Endodermal cell (in vitro differentiated cells): ENCODE measurements at regions not wholly inside any gene's neighbourhood (a gene's known extent, or its start where the extent isn't known, plus 50 kb on each side); places are given as distances from the start of the nearest gene placed in this dataset.

Experiments
- DNase-seq: peaks from one replicate; pipeline ENCODE4 v3.0.0-alpha.2; 2017
- H3K27ac ChIP-seq: 2 replicates; pipeline ENCODE4 v1.5.1; 2013; ENCODE audit warnings: mild to moderate bottlenecking, low read depth, low read length, moderate library complexity
- H3K27me3 ChIP-seq: 2 replicates; pipeline ENCODE4 v1.6.1; 2013; ENCODE audit warnings: mild to moderate bottlenecking, low read length, moderate library complexity; ENCODE audit not compliant: insufficient read depth, control insufficient read depth, poor library complexity, severe bottlenecking
- H3K36me3 ChIP-seq: 2 replicates; pipeline ENCODE4 v1.7.0; 2013; ENCODE audit warnings: mild to moderate bottlenecking, low read length, moderate library complexity; ENCODE audit not compliant: control insufficient read depth, insufficient read depth
- H3K4me1 ChIP-seq: one replicate; pipeline ENCODE4 v1.7.0; 2013; ENCODE audit warnings: low read length; ENCODE audit not compliant: control insufficient read depth, insufficient read depth
- H3K4me3 ChIP-seq: 2 replicates; pipeline ENCODE4 v1.5.1; 2013; ENCODE audit warnings: mild to moderate bottlenecking, low read length, moderate library complexity
- H3K9ac ChIP-seq: 2 replicates; pipeline ENCODE4 v1.6.1; 2013; ENCODE audit warnings: mild to moderate bottlenecking, low read length, moderate library complexity; ENCODE audit not compliant: poor library complexity, severe bottlenecking; ENCODE audit errors: extremely low read depth
- H3K9me3 ChIP-seq: 2 replicates; pipeline ENCODE4 v1.6.1; 2013; ENCODE audit warnings: mild to moderate bottlenecking, low read length, moderate library complexity; ENCODE audit not compliant: control insufficient read depth
- H3K27ac Mint-ChIP-seq: 2 replicates; pipeline ENCODE4 v1.8.0; 2020; ENCODE audit warnings: mixed read lengths
- H3K27me3 Mint-ChIP-seq: 2 replicates; pipeline ENCODE4 v1.8.0; 2021; ENCODE audit warnings: mild to moderate bottlenecking, mixed read lengths; ENCODE audit not compliant: insufficient read depth
- H3K36me3 Mint-ChIP-seq: 2 replicates; pipeline ENCODE4 v1.8.0; 2020; ENCODE audit warnings: low read depth, mixed read lengths
- H3K4me1 Mint-ChIP-seq: 2 replicates; pipeline ENCODE4 v1.8.0; 2020; ENCODE audit warnings: mixed read lengths
- H3K4me3 Mint-ChIP-seq: 2 replicates; pipeline ENCODE4 v1.8.0; 2020; ENCODE audit warnings: mild to moderate bottlenecking, moderate library complexity, mixed read lengths
- H3K9me3 Mint-ChIP-seq: 2 replicates; pipeline ENCODE4 v1.8.0; 2020; ENCODE audit warnings: mild to moderate bottlenecking, mixed read lengths
- CTCF ChIP-seq: fragments of 200-600 bp; sonication (generic); conservative IDR thresholded peaks from 2 replicates; pipeline ENCODE4 v1.5.0; 2021; ENCODE audit warnings: antibody characterized with exemption, mild to moderate bottlenecking
- WGBS, 2 experiments: methylation state at CpG; one replicate each; pipeline versions ENCODE4 v1.1.5 to v1.1.7; 2013; ENCODE audit warnings: missing lambda C conversion rate in 2 of 2, mixed read lengths in 1 of 2; ENCODE audit not compliant: insufficient coverage in 1 of 2, insufficient read length in 1 of 2; 5-methylcytosine and 5-hydroxymethylcytosine counted together

GRCh38 chr2:41959760-41960159, 88.1 kb upstream of the PKDCC start:
- no peak overlapping the region for H3K4me3 Mint-ChIP-seq
- no peaks in the 10 kb centered on the region for H3K9me3 ChIP-seq
- no peaks in the 10 kb centered on the region for H3K9me3 Mint-ChIP-seq
- no peaks in the 10 kb centered on the region for H3K36me3 Mint-ChIP-seq
- H3K9ac ChIP-seq, result no peak overlapping the region
- peaks cover 13% of the 10 kb centered on the region for H3K27me3 ChIP-seq
- peaks cover 26% of the 10 kb centered on the region for H3K4me1 Mint-ChIP-seq
- H3K36me3 ChIP-seq, result no peaks in the 10 kb centered on the region
- H3K4me1 ChIP-seq, result peaks cover 9% of the 10 kb centered on the region
- H3K4me3 ChIP-seq, result no peak overlapping the region
- no peak for TF ChIP-seq CTCF
- 94% methylated on average over 2 of the region's 2 CpGs; no CpG with 5 or more reads in 1 of the 2 experiments for WGBS, 2 experiments
- no peak for DNase-seq
- H3K27ac Mint-ChIP-seq, result no peak overlapping the region
- no peak overlapping the region for H3K27ac ChIP-seq
- peaks cover 13% of the 10 kb centered on the region for H3K27me3 Mint-ChIP-seq

- Histone ChIP-seq H3K27me3 (peaks cover 13% of the 10 kb centered on the region), H3K9ac (no peak overlapping the region), H3K4me1 (peaks cover 25% of the 10 kb centered on the region), H3K27ac (peak overlapping the region; percentile 80), H3K9me3 (no peaks in the 10 kb centered on the region), H3K36me3 (no peaks in the 10 kb centered on the region), H3K4me3 (no peak overlapping the region)
- TF ChIP-seq CTCF, result no peak
- 49 to 78% methylated on average over 4 to 5 of the region's 5 CpGs for WGBS, 2 experiments
- H3K36me3 Mint-ChIP-seq, result no peaks in the 10 kb centered on the region
- H3K4me1 Mint-ChIP-seq, result peaks cover 46% of the 10 kb centered on the region
- H3K27ac Mint-ChIP-seq, result no peak overlapping the region
- H3K9me3 Mint-ChIP-seq, result no peaks in the 10 kb centered on the region
- H3K4me3 Mint-ChIP-seq, result no peak overlapping the region
- peaks cover 2% of the 10 kb centered on the region for H3K27me3 Mint-ChIP-seq
- DNase-seq, result peak; percentile 35
These were observed 84.7 kb upstream of the PKDCC start for GRCh38 chr2:41962922-41963622.

GRCh38 chr2:41963661-41964525, 83.9 kb upstream of the PKDCC start:
- WGBS, 2 experiments, result 45 to 73% methylated on average over 5 to 10 of the region's 10 CpGs
- peak overlapping the region; percentile 60 for H3K27ac Mint-ChIP-seq

More at GRCh38 chr2:41963661-41964525, 83.9 kb upstream of the PKDCC start:
- Mint-ChIP-seq H3K4me3 (peak overlapping the region; percentile 25), H3K36me3 (no peaks in the 10 kb centered on the region), H3K4me1 (peaks cover 49% of the 10 kb centered on the region), H3K9me3 (no peaks in the 10 kb centered on the region), H3K27me3 (peaks cover 2% of the 10 kb centered on the region)
- Histone ChIP-seq H3K27me3 (peaks cover 4% of the 10 kb centered on the region), H3K9ac (no peak overlapping the region), H3K4me1 (peaks cover 25% of the 10 kb centered on the region), H3K36me3 (no peaks in the 10 kb centered on the region), H3K4me3 (no peak overlapping the region), H3K27ac (peak overlapping the region; percentile 80), H3K9me3 (no peaks in the 10 kb centered on the region)
- DNase-seq, result peak; percentile 83
- TF ChIP-seq CTCF, result peak; percentile 35
